Left colon (tissue), 2 donors: ENCODE measurements at regions not wholly inside any gene's neighbourhood (a gene's known extent, or its start where the extent isn't known, plus 50 kb on each side); places are given as distances from the start of the nearest gene placed in this dataset.

Experiments
- ATAC-seq: fragments of 200-7000 bp; cut with Tn5 transposase; one replicate; pipeline ENCODE4 v1.9.1; 2020; ENCODE audit warnings: mild to moderate bottlenecking, moderate library complexity
- DNase-seq, 2 donors: peaks; one replicate each; pipeline ENCODE4 v3.0.0-alpha.2; 2020
- intact Hi-C, 2 donors: fragments of 100-400 bp; cut with DNase I in 1 of 2; cut with micrococcal nuclease in 1 of 2; formaldehyde crosslinking; loops; one replicate each; pipeline versions ENCODE4 v1.11.2 to v1.14.0; 2022; cut with DNase I, micrococcal nuclease
- donor health status: DM: no; HTN: no; CAD: no.
- donor health status: DM: yes; HTN: yes; CAD: no.

GRCh38 chr3:77935418-77935817, 895.5 kb downstream of the ROBO2 start:
- intact Hi-C loops = no loop called here
- ATAC-seq (no peak), DNase-seq (no peak)

- intact Hi-C loops = no loop called here
- DNase-seq = no peak
- no peak for ATAC-seq
Measured at GRCh38 chr3:77939726-77940125, 899.8 kb downstream of the ROBO2 start.

GRCh38 chr3:77943598-77943997, 903.7 kb downstream of the ROBO2 start:
- ATAC-seq (no peak), DNase-seq (no peak)
- intact Hi-C loops = no loop called here

GRCh38 chr3:77945320-77945719, 905.4 kb downstream of the ROBO2 start:
- intact Hi-C loops = no loop called here

GRCh38 chr3:77947671-77948070, 907.8 kb downstream of the ROBO2 start:
- no peak for ATAC-seq
- DNase-seq = no peak
- intact Hi-C loops = no loop called here

More at GRCh38 chr3:77945320-77945719, 905.4 kb downstream of the ROBO2 start:
- no peak for ATAC-seq
- DNase-seq = no peak

- DNase-seq (no peak), ATAC-seq (no peak)
- intact Hi-C loops = no loop called here
Measured at GRCh38 chr3:77967621-77968020, 927.7 kb downstream of the ROBO2 start.

GRCh38 chr3:77976079-77976478, 936.2 kb downstream of the ROBO2 start:
- DNase-seq = no peak
- intact Hi-C loops = no loop called here

GRCh38 chr3:78003090-78003489, 963.2 kb downstream of the ROBO2 start:
- intact Hi-C loops = no loop called here
- no peak for DNase-seq
- no peak for ATAC-seq

More at GRCh38 chr3:77976079-77976478, 936.2 kb downstream of the ROBO2 start:
- ATAC-seq = no peak

- ATAC-seq = no peak
Measured at GRCh38 chr3:78004571-78004970, 964.7 kb downstream of the ROBO2 start.

GRCh38 chr3:78013653-78014052, 973.8 kb downstream of the ROBO2 start:
- ATAC-seq (no peak), DNase-seq (no peak)
- intact Hi-C loops = no loop called here

More at GRCh38 chr3:78004571-78004970, 964.7 kb downstream of the ROBO2 start:
- intact Hi-C loops = no loop called here
- no peak for DNase-seq

- DNase-seq = no peak
- ATAC-seq = no peak
- intact Hi-C loops = no loop called here
Measured at GRCh38 chr3:78015856-78016255, 976.0 kb downstream of the ROBO2 start.

- intact Hi-C loops = no loop called here
- DNase-seq = no peak
- no peak for ATAC-seq
Measured at GRCh38 chr3:78021710-78022109, 981.8 kb downstream of the ROBO2 start.

- DNase-seq (no peak), ATAC-seq (no peak)
- intact Hi-C loops = no loop called here
Measured at GRCh38 chr3:78022232-78022631, 982.3 kb downstream of the ROBO2 start.

- ATAC-seq = no peak
- no peak for DNase-seq
- intact Hi-C loops = no loop called here
Measured at GRCh38 chr3:78023257-78023656, 983.4 kb downstream of the ROBO2 start.

GRCh38 chr3:78025916-78026315, 986.0 kb downstream of the ROBO2 start:
- intact Hi-C loops = no loop called here
- ATAC-seq = no peak

GRCh38 chr3:78026318-78026828, 986.5 kb downstream of the ROBO2 start:
- ATAC-seq (no peak), DNase-seq (no peak)
- intact Hi-C loops = no loop called here

More at GRCh38 chr3:78025916-78026315, 986.0 kb downstream of the ROBO2 start:
- no peak for DNase-seq

- intact Hi-C loops = no loop called here
- ATAC-seq = no peak
- DNase-seq = no peak
Measured at GRCh38 chr3:78029775-78030174, 989.9 kb downstream of the ROBO2 start.

GRCh38 chr3:78035131-78035641, 995.3 kb downstream of the ROBO2 start:
- DNase-seq (no peak), ATAC-seq (no peak)
- intact Hi-C loops = no loop called here

GRCh38 chr3:78041486-78041885, 1001.6 kb downstream of the ROBO2 start:
- DNase-seq (no peak), ATAC-seq (no peak)
- intact Hi-C loops = no loop called here

- intact Hi-C loops = no loop called here
- ATAC-seq (no peak), DNase-seq (no peak)
Measured at GRCh38 chr3:78046566-78046965, 1006.7 kb downstream of the ROBO2 start.

- no peak for ATAC-seq
- DNase-seq = no peak
- intact Hi-C loops = no loop called here
Measured at GRCh38 chr3:78048698-78049097, 1008.8 kb downstream of the ROBO2 start.
